ENCODE measurements at regions not wholly inside any gene's neighbourhood (a gene's known extent, or its start where the extent isn't known, plus 50 kb on each side); places are given as distances from the start of the nearest gene placed in this dataset.

GRCh38 chr7:3233301-3233700 is 67.8 kb upstream of the SDK1 start:
- no peaks in the 10 kb centered on the region for H3K36me3 Mint-ChIP-seq (ENCODE audit: unreplicated experiment)
- H3K4me3 Mint-ChIP-seq (ENCODE audit: unreplicated experiment): no peak overlapping the region
- peaks cover 10% of the 10 kb centered on the region for H3K9me3 Mint-ChIP-seq (ENCODE audit: unreplicated experiment)
- peaks cover 29% of the 10 kb centered on the region for H3K27me3 Mint-ChIP-seq (ENCODE audit: unreplicated experiment)
- H3K27ac Mint-ChIP-seq (ENCODE audit: unreplicated experiment): no peak overlapping the region
- no peak for TF ChIP-seq CTCF (IDR thresholded peaks at IDR 0.05)
- peaks cover 12% of the 10 kb centered on the region for H3K4me1 Mint-ChIP-seq (ENCODE audit: unreplicated experiment)
- DNase-seq (ENCODE audit: extremely low spot score, unreplicated experiment): peak; percentile 19

GRCh38 chr7:3234051-3234450 is 67.0 kb upstream of the SDK1 start:
- Mint-ChIP-seq H3K4me3 (ENCODE audit: unreplicated experiment) (no peak overlapping the region), H3K36me3 (ENCODE audit: unreplicated experiment) (no peaks in the 10 kb centered on the region), H3K4me1 (ENCODE audit: unreplicated experiment) (peaks cover 12% of the 10 kb centered on the region), H3K27ac (ENCODE audit: unreplicated experiment) (no peak overlapping the region), H3K27me3 (ENCODE audit: unreplicated experiment) (peaks cover 24% of the 10 kb centered on the region), H3K9me3 (ENCODE audit: unreplicated experiment) (peaks cover 10% of the 10 kb centered on the region)
- peak; percentile 63 for DNase-seq (ENCODE audit: extremely low spot score, unreplicated experiment)
- TF ChIP-seq CTCF (IDR thresholded peaks at IDR 0.05): no peak

GRCh38 chr7:3234851-3235250 is 66.2 kb upstream of the SDK1 start:
- peak; percentile 19 for DNase-seq (ENCODE audit: extremely low spot score, unreplicated experiment)
- Mint-ChIP-seq H3K9me3 (ENCODE audit: unreplicated experiment) (peaks cover 10% of the 10 kb centered on the region), H3K4me3 (ENCODE audit: unreplicated experiment) (no peak overlapping the region), H3K27me3 (ENCODE audit: unreplicated experiment) (peaks cover 18% of the 10 kb centered on the region), H3K4me1 (ENCODE audit: unreplicated experiment) (peaks cover 12% of the 10 kb centered on the region), H3K36me3 (ENCODE audit: unreplicated experiment) (no peaks in the 10 kb centered on the region), H3K27ac (ENCODE audit: unreplicated experiment) (no peak overlapping the region)
- TF ChIP-seq CTCF (IDR thresholded peaks at IDR 0.05): no peak

- Mint-ChIP-seq H3K27ac (ENCODE audit: unreplicated experiment) (no peak overlapping the region), H3K36me3 (ENCODE audit: unreplicated experiment) (no peaks in the 10 kb centered on the region), H3K9me3 (ENCODE audit: unreplicated experiment) (peaks cover 10% of the 10 kb centered on the region), H3K4me3 (ENCODE audit: unreplicated experiment) (no peak overlapping the region), H3K4me1 (ENCODE audit: unreplicated experiment) (peaks cover 12% of the 10 kb centered on the region), H3K27me3 (ENCODE audit: unreplicated experiment) (peaks cover 13% of the 10 kb centered on the region)
- TF ChIP-seq CTCF (IDR thresholded peaks at IDR 0.05): no peak
- peak; percentile 13 for DNase-seq (ENCODE audit: extremely low spot score, unreplicated experiment)
Measured at GRCh38 chr7:3235322-3235721, 65.7 kb upstream of the SDK1 start.

- DNase-seq (ENCODE audit: extremely low spot score, unreplicated experiment): no peak
- H3K27ac Mint-ChIP-seq (ENCODE audit: unreplicated experiment): no peak overlapping the region
Measured at GRCh38 chr7:3236268-3236667, 64.8 kb upstream of the SDK1 start.

More at GRCh38 chr7:3236268-3236667, 64.8 kb upstream of the SDK1 start:
- Mint-ChIP-seq H3K9me3 (ENCODE audit: unreplicated experiment) (peaks cover 10% of the 10 kb centered on the region), H3K4me1 (ENCODE audit: unreplicated experiment) (peaks cover 12% of the 10 kb centered on the region), H3K36me3 (ENCODE audit: unreplicated experiment) (no peaks in the 10 kb centered on the region), H3K4me3 (ENCODE audit: unreplicated experiment) (no peak overlapping the region), H3K27me3 (ENCODE audit: unreplicated experiment) (peaks cover 4% of the 10 kb centered on the region)
- TF ChIP-seq CTCF (IDR thresholded peaks at IDR 0.05): no peak
